Gastrocnemius medialis (tissue), 4 donors: ENCODE measurements at regions not wholly inside any gene's neighbourhood (a gene's known extent, or its start where the extent isn't known, plus 50 kb on each side); places are given as distances from the start of the nearest gene placed in this dataset.

Experiments used
- CTCF ChIP-seq, 5 experiments: fragments of 450-650 bp in 3 of 5; fragments of 200-600 bp in 2 of 5; sonication (generic) in 2 of 5; IDR thresholded peaks in 4 of 5; conservative IDR thresholded peaks in 1 of 5; 1 replicate in 4 of 5; 2 replicates in 1 of 5; pipeline ENCODE4 v1.5.1; 2016 to 2019; ENCODE audit warnings: antibody characterized with exemption in 5 of 5, mild to moderate bottlenecking in 3 of 5, moderate library complexity in 3 of 5
- POLR2A ChIP-seq, 2 donors: fragments of 450-650 bp; IDR thresholded peaks; one replicate each; pipeline ENCODE4 v1.6.1; 2017; ENCODE audit warnings: antibody characterized with exemption in 2 of 2, mild to moderate bottlenecking in 2 of 2, moderate library complexity in 2 of 2

- TF ChIP-seq CTCF (IDR thresholded peaks at IDR 0.05 in 4 of 5, conservative IDR thresholded peaks at IDR 0.05 in 1 of 5): no peak
- no peak for TF ChIP-seq POLR2A (IDR thresholded peaks at IDR 0.05)
These were observed 736.6 kb upstream of the SORCS1 start for GRCh38 chr10:107901076-107901475.
